ENCODE measurements at regions not wholly inside any gene's neighbourhood (a gene's known extent, or its start where the extent isn't known, plus 50 kb on each side); places are given as distances from the start of the nearest gene placed in this dataset.
A peak's percentile ranks its signal among the peaks of the same experiment; 100 is the strongest.

DNA sequence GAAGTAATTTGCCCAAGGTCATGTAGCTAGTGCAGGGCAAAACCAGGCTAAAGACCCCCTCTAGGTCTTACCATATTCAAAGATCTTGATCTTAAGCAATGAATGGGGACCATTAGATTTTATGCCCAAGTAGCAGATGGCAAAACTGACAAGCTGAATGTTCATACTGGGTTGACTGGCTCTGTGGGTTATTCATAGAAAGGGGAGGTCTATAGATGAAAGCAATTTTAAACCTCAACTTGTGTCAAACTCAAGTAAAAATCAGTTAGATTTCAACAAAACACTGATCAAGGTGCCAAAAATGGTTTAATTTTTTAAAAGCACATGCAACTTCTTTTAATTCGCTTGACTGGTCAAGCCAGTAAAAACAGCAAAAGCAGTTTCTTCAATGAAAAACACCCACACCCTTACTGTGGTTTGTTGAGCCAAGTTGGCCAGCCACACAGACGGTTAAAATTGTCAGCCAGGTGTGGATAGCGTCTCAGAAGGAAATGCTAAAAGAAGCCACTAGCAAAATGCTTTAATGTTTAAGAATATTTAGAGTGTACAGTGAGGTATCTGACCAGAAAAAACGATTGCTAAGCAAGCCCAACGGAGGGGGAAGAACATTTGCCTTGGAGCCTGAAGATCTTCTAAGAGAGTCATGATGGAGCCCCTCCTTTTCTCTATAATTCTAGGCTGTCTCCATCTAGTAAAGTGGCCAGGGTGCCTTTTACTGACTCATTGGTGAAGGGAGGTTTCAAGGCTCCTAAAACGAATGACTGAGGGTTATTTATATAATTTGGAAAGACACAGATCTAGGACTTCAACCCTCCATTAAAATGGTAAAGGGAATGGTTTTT is 539.6 kb upstream of the CLINT1 start (continued):
- TF ChIP-seq, protein P1, sequence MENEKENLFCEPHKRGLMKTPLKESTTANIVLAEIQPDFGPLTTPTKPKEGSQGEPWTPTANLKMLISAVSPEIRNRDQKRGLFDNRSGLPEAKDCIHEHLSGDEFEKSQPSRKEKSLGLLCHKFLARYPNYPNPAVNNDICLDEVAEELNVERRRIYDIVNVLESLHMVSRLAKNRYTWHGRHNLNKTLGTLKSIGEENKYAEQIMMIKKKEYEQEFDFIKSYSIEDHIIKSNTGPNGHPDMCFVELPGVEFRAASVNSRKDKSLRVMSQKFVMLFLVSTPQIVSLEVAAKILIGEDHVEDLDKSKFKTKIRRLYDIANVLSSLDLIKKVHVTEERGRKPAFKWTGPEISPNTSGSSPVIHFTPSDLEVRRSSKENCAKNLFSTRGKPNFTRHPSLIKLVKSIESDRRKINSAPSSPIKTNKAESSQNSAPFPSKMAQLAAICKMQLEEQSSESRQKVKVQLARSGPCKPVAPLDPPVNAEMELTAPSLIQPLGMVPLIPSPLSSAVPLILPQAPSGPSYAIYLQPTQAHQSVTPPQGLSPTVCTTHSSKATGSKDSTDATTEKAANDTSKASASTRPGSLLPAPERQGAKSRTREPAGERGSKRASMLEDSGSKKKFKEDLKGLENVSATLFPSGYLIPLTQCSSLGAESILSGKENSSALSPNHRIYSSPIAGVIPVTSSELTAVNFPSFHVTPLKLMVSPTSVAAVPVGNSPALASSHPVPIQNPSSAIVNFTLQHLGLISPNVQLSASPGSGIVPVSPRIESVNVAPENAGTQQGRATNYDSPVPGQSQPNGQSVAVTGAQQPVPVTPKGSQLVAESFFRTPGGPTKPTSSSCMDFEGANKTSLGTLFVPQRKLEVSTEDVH (IDR thresholded peaks at IDR 0.05; ENCODE audit: low read depth, partially characterized antibody), result no peak
- no peak for TF ChIP-seq NFXL1 (IDR thresholded peaks at IDR 0.05; ENCODE audit: borderline replicate concordance)
- TF ChIP-seq IKZF1 (conservative IDR thresholded peaks at IDR 0.05), result peak; percentile 69
- TF ChIP-seq, protein P2, sequence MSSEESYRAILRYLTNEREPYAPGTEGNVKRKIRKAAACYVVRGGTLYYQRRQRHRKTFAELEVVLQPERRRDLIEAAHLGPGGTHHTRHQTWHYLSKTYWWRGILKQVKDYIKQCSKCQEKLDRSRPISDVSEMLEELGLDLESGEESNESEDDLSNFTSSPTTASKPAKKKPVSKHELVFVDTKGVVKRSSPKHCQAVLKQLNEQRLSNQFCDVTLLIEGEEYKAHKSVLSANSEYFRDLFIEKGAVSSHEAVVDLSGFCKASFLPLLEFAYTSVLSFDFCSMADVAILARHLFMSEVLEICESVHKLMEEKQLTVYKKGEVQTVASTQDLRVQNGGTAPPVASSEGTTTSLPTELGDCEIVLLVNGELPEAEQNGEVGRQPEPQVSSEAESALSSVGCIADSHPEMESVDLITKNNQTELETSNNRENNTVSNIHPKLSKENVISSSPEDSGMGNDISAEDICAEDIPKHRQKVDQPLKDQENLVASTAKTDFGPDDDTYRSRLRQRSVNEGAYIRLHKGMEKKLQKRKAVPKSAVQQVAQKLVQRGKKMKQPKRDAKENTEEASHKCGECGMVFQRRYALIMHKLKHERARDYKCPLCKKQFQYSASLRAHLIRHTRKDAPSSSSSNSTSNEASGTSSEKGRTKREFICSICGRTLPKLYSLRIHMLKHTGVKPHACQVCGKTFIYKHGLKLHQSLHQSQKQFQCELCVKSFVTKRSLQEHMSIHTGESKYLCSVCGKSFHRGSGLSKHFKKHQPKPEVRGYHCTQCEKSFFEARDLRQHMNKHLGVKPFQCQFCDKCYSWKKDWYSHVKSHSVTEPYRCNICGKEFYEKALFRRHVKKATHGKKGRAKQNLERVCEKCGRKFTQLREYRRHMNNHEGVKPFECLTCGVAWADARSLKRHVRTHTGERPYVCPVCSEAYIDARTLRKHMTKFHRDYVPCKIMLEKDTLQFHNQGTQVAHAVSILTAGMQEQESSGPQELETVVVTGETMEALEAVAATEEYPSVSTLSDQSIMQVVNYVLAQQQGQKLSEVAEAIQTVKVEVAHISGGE (CRISPR knock-in tag; IDR thresholded peaks at IDR 0.05), result no peak
- TF ChIP-seq YY1 (IDR thresholded peaks at IDR 0.05; ENCODE audit: low read depth, low read length), result no peak
- TF ChIP-seq ATF7 (IDR thresholded peaks at IDR 0.05; ENCODE audit: low read depth), result 0 out of 2 replicates have a peak, but pooled peaks have one; percentile 40
- TF ChIP-seq, protein P3, sequence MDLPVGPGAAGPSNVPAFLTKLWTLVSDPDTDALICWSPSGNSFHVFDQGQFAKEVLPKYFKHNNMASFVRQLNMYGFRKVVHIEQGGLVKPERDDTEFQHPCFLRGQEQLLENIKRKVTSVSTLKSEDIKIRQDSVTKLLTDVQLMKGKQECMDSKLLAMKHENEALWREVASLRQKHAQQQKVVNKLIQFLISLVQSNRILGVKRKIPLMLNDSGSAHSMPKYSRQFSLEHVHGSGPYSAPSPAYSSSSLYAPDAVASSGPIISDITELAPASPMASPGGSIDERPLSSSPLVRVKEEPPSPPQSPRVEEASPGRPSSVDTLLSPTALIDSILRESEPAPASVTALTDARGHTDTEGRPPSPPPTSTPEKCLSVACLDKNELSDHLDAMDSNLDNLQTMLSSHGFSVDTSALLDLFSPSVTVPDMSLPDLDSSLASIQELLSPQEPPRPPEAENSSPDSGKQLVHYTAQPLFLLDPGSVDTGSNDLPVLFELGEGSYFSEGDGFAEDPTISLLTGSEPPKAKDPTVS (IDR thresholded peaks at IDR 0.05; ENCODE audit: low read depth, low read length), result no peak
- TF ChIP-seq NR2C2 (IDR thresholded peaks at IDR 0.05; ENCODE audit: borderline replicate concordance, control insufficient read depth, insufficient read length, low read depth), result no peak
- TF ChIP-seq SPI1 (IDR thresholded peaks at IDR 0.05; ENCODE audit: borderline replicate concordance, insufficient read depth, low read depth, low read length), result no peak
- TF ChIP-seq TCF12 (IDR thresholded peaks at IDR 0.05; ENCODE audit: low read depth, low read length), result peak; percentile 83
- TF ChIP-seq, protein P4, sequence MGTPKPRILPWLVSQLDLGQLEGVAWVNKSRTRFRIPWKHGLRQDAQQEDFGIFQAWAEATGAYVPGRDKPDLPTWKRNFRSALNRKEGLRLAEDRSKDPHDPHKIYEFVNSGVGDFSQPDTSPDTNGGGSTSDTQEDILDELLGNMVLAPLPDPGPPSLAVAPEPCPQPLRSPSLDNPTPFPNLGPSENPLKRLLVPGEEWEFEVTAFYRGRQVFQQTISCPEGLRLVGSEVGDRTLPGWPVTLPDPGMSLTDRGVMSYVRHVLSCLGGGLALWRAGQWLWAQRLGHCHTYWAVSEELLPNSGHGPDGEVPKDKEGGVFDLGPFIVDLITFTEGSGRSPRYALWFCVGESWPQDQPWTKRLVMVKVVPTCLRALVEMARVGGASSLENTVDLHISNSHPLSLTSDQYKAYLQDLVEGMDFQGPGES (IDR thresholded peaks at IDR 0.05), result no peak
- TF ChIP-seq KAT2A (conservative IDR thresholded peaks at IDR 0.05; ENCODE audit: control insufficient read depth, low read depth, low read length), result no peak
- no peak for TF ChIP-seq JUND (IDR thresholded peaks at IDR 0.05; ENCODE audit: low read depth, low read length)
- TF ChIP-seq MYC (IDR thresholded peaks at IDR 0.05; ENCODE audit: insufficient read depth, insufficient read length, insufficient replicate concordance, low read length, severe bottlenecking), result no peak
- TF ChIP-seq WRNIP1 (IDR thresholded peaks at IDR 0.05; ENCODE audit: borderline replicate concordance, low read depth, low read length), result no peak
- no peak for TF ChIP-seq SIX5 (IDR thresholded peaks at IDR 0.05; ENCODE audit: low read depth, low read length, severe bottlenecking)
- TF ChIP-seq, protein P5, sequence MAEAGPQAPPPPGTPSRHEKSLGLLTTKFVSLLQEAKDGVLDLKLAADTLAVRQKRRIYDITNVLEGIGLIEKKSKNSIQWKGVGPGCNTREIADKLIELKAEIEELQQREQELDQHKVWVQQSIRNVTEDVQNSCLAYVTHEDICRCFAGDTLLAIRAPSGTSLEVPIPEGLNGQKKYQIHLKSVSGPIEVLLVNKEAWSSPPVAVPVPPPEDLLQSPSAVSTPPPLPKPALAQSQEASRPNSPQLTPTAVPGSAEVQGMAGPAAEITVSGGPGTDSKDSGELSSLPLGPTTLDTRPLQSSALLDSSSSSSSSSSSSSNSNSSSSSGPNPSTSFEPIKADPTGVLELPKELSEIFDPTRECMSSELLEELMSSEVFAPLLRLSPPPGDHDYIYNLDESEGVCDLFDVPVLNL (IDR thresholded peaks at IDR 0.05; ENCODE audit: low read depth, low read length), result no peak
- peak; percentile 75 for TF ChIP-seq DPF2 (IDR thresholded peaks at IDR 0.05)
- TF ChIP-seq IRF4 (IDR thresholded peaks at IDR 0.05; ENCODE audit: low read depth, low read length), result no peak
- no peak for TF ChIP-seq SMARCA5 (IDR thresholded peaks at IDR 0.05)
